ENCODE measurements at regions not wholly inside any gene's neighbourhood (a gene's known extent, or its start where the extent isn't known, plus 50 kb on each side); places are given as distances from the start of the nearest gene placed in this dataset.

GRCh38 chrX:139112432-139112831 lies 400.9 kb upstream of the FGF13 start:
- DNase-seq: no peak

GRCh38 chrX:139106069-139106468 lies 394.6 kb upstream of the FGF13 start:
- DNase-seq: no peak

GRCh38 chrX:139094671-139095592 lies 383.4 kb upstream of the FGF13 start:
- no peak for DNase-seq

GRCh38 chrX:139093201-139093600 lies 381.7 kb upstream of the FGF13 start:
- no peak for DNase-seq

- DNase-seq: no peak
These were observed 380.4 kb upstream of the FGF13 start for GRCh38 chrX:139091878-139092277.

- no peak for DNase-seq
These were observed 379.5 kb upstream of the FGF13 start for GRCh38 chrX:139091066-139091465.

- no peak for DNase-seq
These were observed 374.7 kb upstream of the FGF13 start for GRCh38 chrX:139086246-139086645.

GRCh38 chrX:139085404-139085803 lies 373.9 kb upstream of the FGF13 start:
- DNase-seq: no peak

- DNase-seq: no peak
These were observed 371.7 kb upstream of the FGF13 start for GRCh38 chrX:139083191-139083590.

- no peak for DNase-seq
These were observed 370.4 kb upstream of the FGF13 start for GRCh38 chrX:139081965-139082364.

- DNase-seq: no peak
These were observed 368.3 kb upstream of the FGF13 start for GRCh38 chrX:139079789-139080188.

GRCh38 chrX:139078761-139079280 lies 367.3 kb upstream of the FGF13 start:
- DNase-seq: no peak

GRCh38 chrX:139078342-139078741 lies 366.8 kb upstream of the FGF13 start:
- DNase-seq: no peak

GRCh38 chrX:139077281-139078250 lies 366.0 kb upstream of the FGF13 start:
- no peak for DNase-seq

- DNase-seq: no peak
These were observed 351.8 kb upstream of the FGF13 start for GRCh38 chrX:139063364-139063763.

GRCh38 chrX:139058831-139059495 lies 347.4 kb upstream of the FGF13 start:
- DNase-seq: no peak

- DNase-seq: no peak
These were observed 340.9 kb upstream of the FGF13 start for GRCh38 chrX:139052461-139052860.

GRCh38 chrX:139049465-139049864 lies 337.9 kb upstream of the FGF13 start:
- no peak for DNase-seq

GRCh38 chrX:139044680-139045079 lies 333.2 kb upstream of the FGF13 start:
- no peak for DNase-seq

- DNase-seq: no peak
These were observed 327.5 kb upstream of the FGF13 start for GRCh38 chrX:139039041-139039440.

- no peak for DNase-seq
These were observed 315.3 kb upstream of the FGF13 start for GRCh38 chrX:139026811-139027210.

GRCh38 chrX:139026406-139026805 lies 314.9 kb upstream of the FGF13 start:
- DNase-seq: no peak

GRCh38 chrX:139025816-139026215 lies 314.3 kb upstream of the FGF13 start:
- DNase-seq: no peak

All from NCI-H524 (cell line).